GM18907 (cell line): ENCODE measurements at regions not wholly inside any gene's neighbourhood (a gene's known extent, or its start where the extent isn't known, plus 50 kb on each side); places are given as distances from the start of the nearest gene placed in this dataset.
"Not testable (repeated sequence)": the region's sequence is repeated elsewhere in the genome, so short reads cannot be mapped to it uniquely, and the experiment has no call there.

ENCODE experiments used
- ATAC-seq: cut with Tn5 transposase; IDR thresholded peaks from one replicate; pipeline ENCODE4 v1.9.1; 2021; ENCODE audit warnings: mild to moderate bottlenecking, moderate library complexity; ENCODE audit not compliant: unreplicated experiment

GRCh38 chr15:79602180-79602579 is 170.0 kb downstream of the MINAR1 start:
- ATAC-seq: no peak

- ATAC-seq: no peak
These were observed 170.6 kb downstream of the MINAR1 start for GRCh38 chr15:79602731-79603130.

GRCh38 chr15:79606831-79607355 is 174.8 kb downstream of the MINAR1 start:
- ATAC-seq: no peak

GRCh38 chr15:79608066-79608864 is 176.1 kb downstream of the MINAR1 start:
- ATAC-seq: no peak

- no peak for ATAC-seq
These were observed 177.4 kb downstream of the MINAR1 start for GRCh38 chr15:79609506-79609905.

GRCh38 chr15:79610021-79610420 is 177.9 kb downstream of the MINAR1 start:
- ATAC-seq: no peak

GRCh38 chr15:79615754-79616153 is 183.6 kb downstream of the MINAR1 start:
- no peak for ATAC-seq

GRCh38 chr15:79617071-79617470 is 184.9 kb downstream of the MINAR1 start:
- no peak for ATAC-seq

GRCh38 chr15:79620112-79620857 is 188.1 kb downstream of the MINAR1 start:
- ATAC-seq: no peak

- not testable (repeated sequence) for ATAC-seq
These were observed 189.7 kb downstream of the MINAR1 start for GRCh38 chr15:79621805-79622204.

- ATAC-seq: no peak
These were observed 191.4 kb downstream of the MINAR1 start for GRCh38 chr15:79623488-79623887.

GRCh38 chr15:79629687-79630086 is 197.6 kb downstream of the MINAR1 start:
- ATAC-seq: no peak

- ATAC-seq: no peak
These were observed 200.3 kb downstream of the MINAR1 start for GRCh38 chr15:79632457-79632856.

- ATAC-seq: no peak
These were observed 203.1 kb downstream of the MINAR1 start for GRCh38 chr15:79635149-79635771.

- no peak for ATAC-seq
These were observed 203.9 kb downstream of the MINAR1 start for GRCh38 chr15:79635897-79636561.

GRCh38 chr15:79640206-79640605 is 208.1 kb downstream of the MINAR1 start:
- no peak for ATAC-seq

- no peak for ATAC-seq
These were observed 209.7 kb downstream of the MINAR1 start for GRCh38 chr15:79641841-79642240.

- no peak for ATAC-seq
These were observed 211.3 kb downstream of the MINAR1 start for GRCh38 chr15:79643393-79643792.

- no peak for ATAC-seq
These were observed 212.0 kb downstream of the MINAR1 start for GRCh38 chr15:79644091-79644490.

GRCh38 chr15:79652972-79653371 is 220.8 kb downstream of the MINAR1 start:
- not testable (repeated sequence) for ATAC-seq

GRCh38 chr15:79653533-79653932 is 221.4 kb downstream of the MINAR1 start:
- ATAC-seq: no peak
